ENCODE measurements at regions not wholly inside any gene's neighbourhood (a gene's known extent, or its start where the extent isn't known, plus 50 kb on each side); places are given as distances from the start of the nearest gene placed in this dataset.

- ChIA-PET CTCF (ENCODE audit: low intra/inter-chr PET ratio) (no interaction called here), POLR2A (no interaction called here)
- H2AFZ ChIP-seq (ENCODE audit: low read depth, low read length) = no peak overlapping the region
- no peak overlapping the region for H3K4me3 ChIP-seq
- DNase-seq (ENCODE audit: extremely low read depth in 1 of 4, low spot score in 3 of 4) (no peak), ATAC-seq (no peak), FAIRE-seq (no peak)
- peaks cover 0 to 8% of the 10 kb centered on the region in 2 experiments; a peak in 2 of 5 replicates for H3K27me3 ChIP-seq (ENCODE audit: control insufficient read depth in 2 of 2, insufficient read depth in 2 of 2, low read length in 2 of 2)
- in situ Hi-C loops (cut with MboI) (no loop called here), intact Hi-C loops (cut with micrococcal nuclease) (loop anchor here (10.0 kb wide), 1 partner anchor 60 kb away; no protein-coding TSS in a partner anchor)
- H3K4me2 ChIP-seq (ENCODE audit: insufficient read depth, low read length) = no peak overlapping the region
- H4K20me1 ChIP-seq (replicated peaks; ENCODE audit: control insufficient read depth, insufficient read depth, low read length) = no peaks in the 10 kb centered on the region
- no peaks in the 10 kb centered on the region for H3K79me2 ChIP-seq (ENCODE audit: control insufficient read depth, insufficient read depth, low read length)
- H3K36me3 ChIP-seq (ENCODE audit: control insufficient read depth, insufficient read depth, low read length) = no peaks in the 10 kb centered on the region
- TF ChIP-seq ZNF695 (CRISPR knock-in tag; IDR thresholded peaks at IDR 0.05) (no peak), STAG1 (CRISPR knock-in tag; IDR thresholded peaks at IDR 0.05; ENCODE audit: borderline replicate concordance) (no peak), PCBP2 (IDR thresholded peaks at IDR 0.05; ENCODE audit: low read depth, low read length, poor library complexity, severe bottlenecking) (no peak), RUNX1 (IDR thresholded peaks at IDR 0.05; ENCODE audit: low read depth) (no peak), ETV1 (tag; conservative IDR thresholded peaks at IDR 0.05; ENCODE audit: low read depth) (no peak), SREBF2 (CRISPR knock-in tag; IDR thresholded peaks at IDR 0.05) (no peak), TAF1 (IDR thresholded peaks at IDR 0.05; ENCODE audit: control insufficient read depth, extremely low read depth, insufficient read depth, low read length, severe bottlenecking) (no peak), RBM14 (IDR thresholded peaks at IDR 0.05; ENCODE audit: borderline replicate concordance, insufficient read depth, low read depth, low read length) (no peak)
- TF ChIP-seq, protein P1, sequence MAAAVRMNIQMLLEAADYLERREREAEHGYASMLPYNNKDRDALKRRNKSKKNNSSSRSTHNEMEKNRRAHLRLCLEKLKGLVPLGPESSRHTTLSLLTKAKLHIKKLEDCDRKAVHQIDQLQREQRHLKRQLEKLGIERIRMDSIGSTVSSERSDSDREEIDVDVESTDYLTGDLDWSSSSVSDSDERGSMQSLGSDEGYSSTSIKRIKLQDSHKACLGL (CRISPR knock-in tag; IDR thresholded peaks at IDR 0.05; ENCODE audit: borderline replicate concordance, poor library complexity, severe bottlenecking) = no peak
- no peaks in the 10 kb centered on the region for H3K9me3 ChIP-seq (replicated peaks; ENCODE audit: control insufficient read depth, insufficient read depth, low read depth, low read length)
- no peak overlapping the region for H3K9ac ChIP-seq (ENCODE audit: insufficient read depth in 1 of 2, low read depth in 2 of 2, low read length in 2 of 2)
- H3K4me1 ChIP-seq (replicated peaks in 1 of 2; ENCODE audit: control insufficient read depth in 2 of 2, insufficient read depth in 2 of 2, low read length in 2 of 2) = no peaks in the 10 kb centered on the region
- BruUV-seq (replicated peaks) = no TSS peak
- H3K9me1 ChIP-seq (ENCODE audit: control insufficient read depth, insufficient read depth, low read length) = no peaks in the 10 kb centered on the region
- 0% methylated on average over 7 of the region's 8 CpGs for WGBS (ENCODE audit: insufficient coverage, low coverage, missing lambda C conversion rate)
- no peak overlapping the region for H3K27ac ChIP-seq (ENCODE audit: extremely low read depth, low read depth, low read length)
Observed at GRCh38 chr10:123514996-123515395, 151.2 kb upstream of the GPR26 start.
